NT2/D1 (cell line): ENCODE measurements at regions not wholly inside any gene's neighbourhood (a gene's known extent, or its start where the extent isn't known, plus 50 kb on each side); places are given as distances from the start of the nearest gene placed in this dataset.
"Not testable (repeated sequence)": the region's sequence is repeated elsewhere in the genome, so short reads cannot be mapped to it uniquely, and the experiment has no call there.

Source experiments
- SUZ12 ChIP-seq: IDR thresholded peaks from 2 replicates; pipeline ENCODE4 v1.6.1; 2011; ENCODE audit not compliant: insufficient read length, insufficient read depth; ENCODE audit errors: extremely low read depth
- YY1 ChIP-seq: IDR thresholded peaks from 2 replicates; pipeline ENCODE4 v1.6.1; 2011; ENCODE audit not compliant: insufficient read length, insufficient read depth

GRCh38 chr11:37431633-37432230 lies 833.7 kb upstream of the RAG2 start:
- TF ChIP-seq SUZ12, YY1: not testable (repeated sequence)
